SU-DHL-6 (cell line): ENCODE measurements at regions not wholly inside any gene's neighbourhood (a gene's known extent, or its start where the extent isn't known, plus 50 kb on each side); places are given as distances from the start of the nearest gene placed in this dataset.

ENCODE experiments used
- H2AFZ ChIP-seq: fragments of 200-600 bp; sonication (generic); 2 replicates; pipeline ENCODE4 v1.6.1; 2014; ENCODE audit warnings: low read depth, mild to moderate bottlenecking, moderate library complexity, mixed read lengths, antibody characterized with exemption, low read length; ENCODE audit not compliant: severe bottlenecking
- H3F3A ChIP-seq: fragments of 200-600 bp; shearing (Covaris generic); 2 replicates; pipeline ENCODE4 v1.6.0; 2016; ENCODE audit warnings: antibody characterized with exemption, mild to moderate bottlenecking; ENCODE audit not compliant: insufficient read depth
- H3K27ac ChIP-seq: fragments of 200-600 bp; sonication (generic); 2 replicates; pipeline ENCODE4 v1.5.1; 2016; ENCODE audit warnings: low read depth, mild to moderate bottlenecking, low read length, moderate library complexity, mixed read lengths
- H3K27me3 ChIP-seq: fragments of 200-600 bp; sonication (generic), shearing (Covaris generic); 2 replicates; pipeline ENCODE4 v1.6.0; 2014; ENCODE audit warnings: mild to moderate bottlenecking, low read length
- H3K36me3 ChIP-seq: fragments of 200-600 bp; sonication (generic); 2 replicates; pipeline ENCODE4 v1.6.1; 2014; ENCODE audit warnings: mild to moderate bottlenecking, low read length, mixed read lengths
- H3K4me2 ChIP-seq: fragments of 300-600, 200-600 bp; shearing (Covaris generic), sonication (generic); 2 replicates; pipeline ENCODE4 v1.6.0; 2014; ENCODE audit warnings: low read length, low read depth, mild to moderate bottlenecking; ENCODE audit not compliant: poor library complexity, severe bottlenecking
- H3K4me3 ChIP-seq: fragments of 200-600 bp; sonication (generic); 2 replicates; pipeline ENCODE4 v1.5.1; 2014; ENCODE audit warnings: antibody characterized with exemption, low read length, mild to moderate bottlenecking, mixed read lengths; ENCODE audit not compliant: insufficient read depth, poor library complexity, severe bottlenecking
- H3K79me2 ChIP-seq: fragments of 200-600 bp; sonication (generic); 2 replicates; pipeline ENCODE4 v1.6.1; 2014; ENCODE audit warnings: mild to moderate bottlenecking, low read length, moderate library complexity; ENCODE audit not compliant: insufficient read depth
- H3K9ac ChIP-seq: fragments of 200-600 bp; sonication (generic); 2 replicates; pipeline ENCODE4 v1.7.0; 2014; ENCODE audit warnings: mild to moderate bottlenecking, low read length
- H3K9me2 ChIP-seq: fragments of 200-600 bp; sonication (generic); replicated peaks from 2 replicates; pipeline ENCODE4 v1.6.1; 2014; ENCODE audit warnings: low read length; ENCODE audit not compliant: insufficient read depth
- H3K9me3 ChIP-seq: fragments of 200-600 bp; sonication (generic); 2 replicates; pipeline ENCODE4 v1.6.1; 2014; ENCODE audit warnings: low read length, mixed read lengths; ENCODE audit not compliant: insufficient read depth
- H4K20me1 ChIP-seq: fragments of 200-600 bp; sonication (generic); 2 replicates; pipeline ENCODE4 v1.6.1; 2014; ENCODE audit warnings: low read depth, mild to moderate bottlenecking, antibody characterized with exemption, low read length, moderate library complexity, mixed read lengths
- CTCF ChIP-seq: fragments of 200-600 bp; sonication (generic); IDR thresholded peaks from one replicate; pipeline ENCODE4 v1.5.1; 2017; ENCODE audit warnings: antibody characterized with exemption, mild to moderate bottlenecking, low read length, moderate library complexity; ENCODE audit not compliant: insufficient read depth, poor library complexity, severe bottlenecking
- EZH2phosphoT487 ChIP-seq: fragments of 200-600 bp; sonication (generic), shearing (Covaris generic); conservative IDR thresholded peaks from 2 replicates; pipeline ENCODE4 v1.6.1; 2018; ENCODE audit warnings: mild to moderate bottlenecking, antibody characterized with exemption, low read length, moderate library complexity, mixed read lengths

GRCh38 chr3:74442683-74443082 lies 171.8 kb downstream of the CNTN3 start:
- Histone ChIP-seq H3F3A (no peaks in the 10 kb centered on the region), H3K4me2 (no peak overlapping the region), H3K79me2 (no peaks in the 10 kb centered on the region), H3K27me3 (no peaks in the 10 kb centered on the region), H2AFZ (no peak overlapping the region), H4K20me1 (no peaks in the 10 kb centered on the region), H3K27ac (no peak overlapping the region), H3K4me3 (no peak overlapping the region), H3K9ac (no peak overlapping the region), H3K9me3 (no peaks in the 10 kb centered on the region), H3K36me3 (no peaks in the 10 kb centered on the region), H3K9me2 (no peaks in the 10 kb centered on the region)
- TF ChIP-seq CTCF (no peak), EZH2phosphoT487 (no peak)

GRCh38 chr3:74442068-74442467 lies 172.4 kb downstream of the CNTN3 start:
- no peaks in the 10 kb centered on the region for H3K36me3 ChIP-seq
- TF ChIP-seq EZH2phosphoT487 (no peak), CTCF (no peak)
- H3K9me2 ChIP-seq, result no peaks in the 10 kb centered on the region
- no peak overlapping the region for H3K27ac ChIP-seq
- H2AFZ ChIP-seq, result no peak overlapping the region
- no peaks in the 10 kb centered on the region for H3K79me2 ChIP-seq
- H3K4me2 ChIP-seq, result no peak overlapping the region
- H3K27me3 ChIP-seq, result no peaks in the 10 kb centered on the region
- H3K9me3 ChIP-seq, result no peaks in the 10 kb centered on the region
- no peaks in the 10 kb centered on the region for H3F3A ChIP-seq
- no peak overlapping the region for H3K9ac ChIP-seq
- H4K20me1 ChIP-seq, result no peaks in the 10 kb centered on the region
- no peak overlapping the region for H3K4me3 ChIP-seq

DNA sequence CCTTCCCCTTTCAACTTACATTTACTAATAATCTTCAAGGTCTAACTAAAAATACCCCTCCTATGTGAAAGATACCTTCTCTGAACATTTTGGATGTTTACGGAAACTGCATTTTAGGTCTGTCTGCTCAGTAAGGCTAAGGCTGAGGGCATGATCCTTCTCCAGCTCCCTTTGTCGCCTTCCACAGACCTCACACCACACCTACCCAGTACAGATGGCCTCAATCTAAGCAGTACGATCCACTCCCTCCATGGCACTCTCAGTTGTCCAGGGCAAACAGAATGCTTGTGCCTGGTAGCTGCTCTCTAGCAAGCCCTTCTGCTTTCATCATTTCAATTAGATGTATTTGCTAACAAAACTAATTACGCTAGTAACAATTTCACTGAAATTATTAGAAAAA lies 178.3 kb downstream of the CNTN3 start:
- H3F3A ChIP-seq, result no peaks in the 10 kb centered on the region
- no peak overlapping the region for H3K27ac ChIP-seq
- H3K79me2 ChIP-seq, result no peaks in the 10 kb centered on the region
- H3K4me2 ChIP-seq, result no peak overlapping the region
- H3K9me3 ChIP-seq, result no peaks in the 10 kb centered on the region
- H3K4me3 ChIP-seq, result no peak overlapping the region
- H3K9me2 ChIP-seq, result no peaks in the 10 kb centered on the region
- TF ChIP-seq EZH2phosphoT487 (no peak), CTCF (no peak)
- H4K20me1 ChIP-seq, result no peaks in the 10 kb centered on the region
- H3K36me3 ChIP-seq, result no peaks in the 10 kb centered on the region
- no peak overlapping the region for H3K9ac ChIP-seq
- no peaks in the 10 kb centered on the region for H3K27me3 ChIP-seq
- no peak overlapping the region for H2AFZ ChIP-seq

DNA sequence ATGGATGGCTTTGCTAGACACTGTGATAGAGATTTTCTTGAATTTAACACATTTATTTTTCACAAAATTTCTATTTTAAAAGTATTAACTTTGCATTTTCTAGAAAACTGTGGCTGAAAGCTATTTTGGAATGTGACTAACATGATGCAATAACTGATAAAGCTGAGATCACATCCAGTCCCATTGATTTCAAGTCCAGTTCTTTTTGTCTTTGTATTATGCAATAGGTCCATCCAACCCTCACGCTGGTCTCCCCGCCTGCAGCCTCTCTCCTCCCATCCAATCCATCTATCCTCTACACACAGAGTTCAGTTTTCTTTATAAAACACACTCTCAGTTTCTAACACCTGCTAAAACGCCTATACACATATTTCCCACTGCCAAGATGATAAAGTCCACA lies 178.8 kb downstream of the CNTN3 start:
- H3K36me3 ChIP-seq, result no peaks in the 10 kb centered on the region
- no peak overlapping the region for H3K27ac ChIP-seq
- no peaks in the 10 kb centered on the region for H3K9me3 ChIP-seq
- no peak overlapping the region for H2AFZ ChIP-seq
- H3K27me3 ChIP-seq, result no peaks in the 10 kb centered on the region
- H3K4me3 ChIP-seq, result no peak overlapping the region
- no peaks in the 10 kb centered on the region for H3K79me2 ChIP-seq
- no peaks in the 10 kb centered on the region for H4K20me1 ChIP-seq
- H3K9me2 ChIP-seq, result no peaks in the 10 kb centered on the region
- TF ChIP-seq CTCF (no peak), EZH2phosphoT487 (no peak)
- H3F3A ChIP-seq, result no peaks in the 10 kb centered on the region
- H3K4me2 ChIP-seq, result no peak overlapping the region
- H3K9ac ChIP-seq, result no peak overlapping the region
